PC-3 (cell line): ENCODE measurements at regions not wholly inside any gene's neighbourhood (a gene's known extent, or its start where the extent isn't known, plus 50 kb on each side); places are given as distances from the start of the nearest gene placed in this dataset.

Source experiments
- CTCF ChIP-seq: fragments of 300-600 bp; sonication (generic); conservative IDR thresholded peaks from 2 replicates; pipeline ENCODE4 v1.5.1; 2017; ENCODE audit warnings: antibody characterized with exemption, low read depth, mild to moderate bottlenecking, low read length
- EZH2 ChIP-seq: fragments of 300-600 bp; sonication (generic); IDR thresholded peaks from one replicate; pipeline ENCODE4 v1.6.1; 2017; ENCODE audit warnings: antibody characterized with exemption, mild to moderate bottlenecking, low read length; ENCODE audit not compliant: unreplicated experiment
- EZH2phosphoT487 ChIP-seq: fragments of 300-600 bp; sonication (generic); IDR thresholded peaks from 2 replicates; pipeline ENCODE4 v1.6.1; 2018; ENCODE audit warnings: mild to moderate bottlenecking, antibody characterized with exemption, low read length, borderline replicate concordance

GRCh38 chr21:17679002-17679600 lies 66.4 kb upstream of the BTG3 start:
- TF ChIP-seq EZH2 (no peak), CTCF (peak; percentile 92), EZH2phosphoT487 (no peak)
